Activated gamma-delta T cell treated with anti-CD3 and anti-CD28 coated beads, Interleukin-2, amount 50 U/mL, for 16 hours (primary cell): ENCODE measurements at regions not wholly inside any gene's neighbourhood (a gene's known extent, or its start where the extent isn't known, plus 50 kb on each side); places are given as distances from the start of the nearest gene placed in this dataset.

Source experiments
- DNase-seq: peaks from one replicate; pipeline ENCODE4 v3.0.0-alpha.2; 2020; ENCODE audit warnings: low read depth

DNA sequence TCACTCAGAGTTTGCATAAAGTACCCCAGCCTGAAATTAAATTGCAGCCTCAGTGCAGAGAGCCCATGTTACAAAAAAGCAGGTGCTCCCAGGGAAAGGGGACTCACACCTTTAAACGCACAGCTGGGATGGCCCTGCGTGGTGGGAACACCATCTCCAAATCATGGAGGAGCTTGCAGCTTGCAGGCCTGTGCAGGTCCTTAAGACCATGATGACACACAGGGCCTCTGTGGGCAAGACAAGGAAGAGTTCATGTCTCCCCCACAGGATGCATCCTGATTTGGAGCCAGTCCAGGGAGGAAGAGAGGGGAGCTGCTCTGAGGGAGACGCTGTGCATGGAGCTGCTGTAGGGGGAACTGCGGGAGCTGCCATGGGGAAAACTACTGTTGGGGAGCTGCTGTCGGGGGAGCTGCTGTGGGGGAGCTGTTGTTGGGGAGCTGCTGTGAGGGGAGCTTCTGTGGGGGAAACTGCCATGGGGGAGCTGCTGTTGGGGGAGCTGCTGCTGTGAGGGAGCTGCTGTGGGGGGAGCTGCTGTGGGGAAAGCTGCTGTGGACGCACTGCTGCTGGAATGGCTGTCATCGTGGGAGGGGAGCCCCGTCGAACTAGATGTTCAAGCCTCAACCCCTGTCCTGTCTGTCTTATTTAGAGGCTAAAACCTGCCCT lies 113.9 kb downstream of the MATN1 start:
- DNase-seq = no peak

DNA sequence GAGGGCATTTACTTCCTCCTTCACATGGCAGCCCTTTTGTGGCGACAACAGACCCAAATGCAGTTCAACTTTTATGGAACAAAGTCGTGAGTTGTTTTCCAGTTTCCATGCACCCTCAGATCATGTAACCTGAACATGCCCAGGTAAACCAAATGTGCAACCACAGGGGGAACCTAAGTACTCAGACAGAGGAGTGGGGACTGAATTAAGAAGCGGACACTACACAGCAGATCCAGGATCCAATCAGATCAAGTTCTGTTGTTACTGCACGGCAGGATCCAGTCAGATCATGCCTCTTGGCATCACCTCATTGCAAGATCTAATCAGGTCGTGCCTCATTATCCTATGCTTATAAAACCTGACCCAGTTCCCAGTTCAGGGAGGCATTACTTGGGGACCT lies 115.7 kb downstream of the MATN1 start:
- DNase-seq = no peak

DNA sequence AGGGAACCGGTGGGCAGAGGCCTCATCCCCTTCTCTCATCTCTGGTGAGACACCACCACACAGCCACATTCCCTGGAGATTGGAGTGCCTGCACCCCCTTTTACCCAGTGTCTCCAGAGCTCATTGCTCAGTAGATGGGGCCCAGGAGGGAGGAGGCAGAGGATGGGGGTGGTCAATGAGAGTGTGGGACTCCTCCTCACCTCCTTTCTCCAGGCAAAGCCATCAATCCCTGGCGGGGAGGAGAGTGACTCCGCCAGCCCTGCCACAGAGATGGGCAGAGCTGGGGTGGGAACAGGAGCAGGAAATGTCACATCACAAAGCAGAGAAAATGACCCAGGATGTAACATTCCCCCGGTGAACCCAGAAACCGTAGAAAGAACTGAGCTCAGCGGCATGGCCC lies 117.2 kb downstream of the MATN1 start:
- DNase-seq = no peak

DNA sequence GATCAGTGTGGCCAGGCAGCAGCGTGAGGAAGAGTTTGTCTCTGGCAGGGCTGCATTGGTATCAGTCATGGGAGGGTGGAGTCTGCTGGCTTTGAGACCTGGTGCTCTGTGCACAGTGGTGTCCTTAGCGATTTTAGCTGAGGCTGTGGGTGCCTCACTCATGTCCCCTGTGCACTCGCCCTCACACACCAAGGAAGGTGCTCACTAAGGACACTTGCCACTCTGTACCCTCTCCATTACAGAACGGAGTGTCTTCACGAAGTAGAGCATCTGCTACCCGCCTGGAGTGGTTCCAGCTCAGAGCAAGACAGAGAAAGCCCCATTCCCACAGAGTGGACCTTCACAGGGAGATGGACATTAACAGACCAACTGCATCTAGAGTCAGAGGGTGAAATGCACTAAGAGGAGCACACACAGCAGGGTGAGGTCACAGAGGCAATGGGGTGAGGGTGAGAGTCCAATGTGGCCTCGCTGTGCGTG lies 117.9 kb downstream of the MATN1 start:
- no peak for DNase-seq

DNA sequence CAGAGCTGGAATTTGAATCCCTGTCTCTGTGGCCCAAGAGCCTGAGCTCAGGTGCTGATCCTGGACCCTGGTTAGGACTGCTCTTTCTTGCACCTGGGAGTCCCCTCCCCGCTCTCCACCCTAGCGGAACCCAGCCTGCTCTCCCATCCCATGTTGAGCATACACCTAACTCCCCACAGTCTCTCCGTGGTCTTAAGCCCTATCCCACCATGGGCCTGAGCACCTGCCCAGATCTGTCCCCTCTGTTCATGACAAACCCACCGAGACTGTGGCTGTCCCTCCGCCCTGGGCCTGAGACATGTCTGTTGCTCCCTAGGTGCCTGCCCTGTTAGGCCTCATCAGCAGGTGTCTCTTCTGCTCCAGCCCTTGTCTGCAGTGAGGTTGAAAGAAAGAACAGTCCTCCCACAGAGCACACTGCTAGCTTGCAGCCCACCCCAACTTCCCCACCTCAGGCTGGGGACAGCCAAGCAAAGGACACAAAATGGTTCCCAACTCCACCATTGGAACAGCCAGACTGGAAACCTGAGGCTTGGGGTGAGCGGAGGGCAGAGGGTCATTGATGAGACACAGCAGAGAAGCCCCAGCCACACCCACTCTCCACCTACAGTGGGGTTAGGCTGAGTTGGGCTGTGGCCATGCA lies 118.5 kb downstream of the MATN1 start:
- DNase-seq = no peak

DNA sequence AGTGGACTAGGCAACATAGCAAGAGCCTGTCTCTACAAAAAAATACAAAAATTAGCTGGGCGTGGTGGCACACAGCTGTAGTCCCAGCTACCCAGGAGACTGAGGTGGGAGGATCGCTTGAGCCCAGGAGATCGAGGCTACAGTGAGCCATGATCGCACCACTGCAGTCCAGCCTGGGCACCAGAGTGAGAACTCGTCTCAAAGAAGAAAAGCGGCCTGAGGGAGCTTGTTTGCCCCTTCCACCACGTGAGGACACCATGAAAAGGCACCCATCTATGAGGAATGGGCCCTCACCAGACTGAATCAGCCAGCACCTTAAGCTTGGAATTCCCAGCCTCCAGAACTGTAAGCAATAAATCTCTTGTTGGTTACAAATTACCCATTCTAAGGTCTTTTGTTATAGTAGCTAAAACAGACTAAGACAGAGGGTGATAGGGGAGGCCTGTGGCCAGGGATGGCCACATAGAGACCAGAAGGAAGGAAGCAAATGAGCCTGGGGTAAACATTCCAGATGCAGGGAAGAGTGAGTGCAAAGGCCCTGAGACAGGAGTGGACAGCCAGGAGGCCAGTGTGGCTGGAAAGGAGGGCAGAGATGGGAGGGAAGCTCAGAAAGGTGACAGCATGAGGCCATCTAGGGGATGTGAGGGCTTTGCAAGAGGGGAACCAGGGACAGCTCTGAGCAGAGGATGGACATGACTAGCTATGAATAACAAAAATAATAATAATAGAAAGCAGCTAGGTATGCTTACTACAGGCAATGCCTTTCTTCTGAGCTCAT lies 120.1 kb downstream of the MATN1 start:
- no peak for DNase-seq

DNA sequence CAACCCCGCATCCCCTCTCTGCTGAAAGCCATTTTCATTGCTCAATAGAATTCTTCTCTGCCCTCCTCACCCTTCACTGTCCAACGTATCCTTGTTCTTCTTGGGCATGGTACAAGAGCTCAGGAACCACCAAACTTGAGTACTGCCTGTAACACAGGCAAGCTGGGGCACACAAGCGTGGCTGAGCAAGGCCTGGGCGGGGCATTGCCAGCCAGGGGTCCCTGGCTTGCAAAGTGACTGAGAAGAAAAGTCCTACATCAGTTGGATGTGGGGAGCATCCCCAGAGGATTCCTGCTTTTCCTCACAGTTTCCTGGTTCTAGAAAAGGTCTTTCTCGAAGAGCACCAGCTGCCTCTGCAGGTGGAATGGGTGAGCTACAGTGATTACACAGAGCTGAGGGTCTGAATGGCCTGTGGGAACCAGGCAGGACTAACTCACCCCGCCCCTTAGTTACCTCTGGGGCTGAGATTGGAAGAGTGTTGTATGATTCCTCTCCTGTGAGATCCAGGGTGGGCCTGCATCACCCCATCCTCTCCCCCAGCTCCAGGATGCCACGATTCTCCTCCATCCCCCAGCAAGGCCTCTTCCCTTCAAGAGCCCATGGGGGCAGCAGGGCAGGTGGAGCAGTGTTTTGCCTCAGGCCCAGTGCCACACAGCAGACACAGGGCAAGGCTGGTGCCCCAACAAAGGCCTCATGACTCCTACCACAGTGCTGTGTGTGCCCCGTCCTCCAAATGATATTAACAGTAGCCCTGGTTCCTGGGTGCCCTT lies 121.9 kb downstream of the MATN1 start:
- DNase-seq = no peak

DNA sequence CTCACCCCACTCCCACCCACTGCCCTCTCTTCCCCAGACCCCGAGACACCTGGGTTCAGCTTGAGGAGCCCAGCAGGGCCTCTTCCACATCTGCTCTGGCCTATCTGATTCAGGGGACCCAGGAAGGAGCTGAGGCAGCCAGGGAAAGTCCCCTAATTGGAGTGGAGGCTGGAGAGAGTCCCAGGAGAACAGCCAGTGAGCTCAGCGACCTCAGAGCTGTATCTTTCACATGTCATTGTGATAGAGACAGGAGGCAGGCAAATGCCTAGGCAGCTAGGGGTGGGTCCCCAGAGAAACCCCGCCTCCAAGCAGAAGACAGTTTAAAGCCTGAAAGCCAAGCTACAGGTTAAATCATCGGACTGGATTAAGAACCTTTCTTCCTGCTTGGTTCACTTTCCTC lies 122.7 kb downstream of the MATN1 start:
- DNase-seq = no peak

DNA sequence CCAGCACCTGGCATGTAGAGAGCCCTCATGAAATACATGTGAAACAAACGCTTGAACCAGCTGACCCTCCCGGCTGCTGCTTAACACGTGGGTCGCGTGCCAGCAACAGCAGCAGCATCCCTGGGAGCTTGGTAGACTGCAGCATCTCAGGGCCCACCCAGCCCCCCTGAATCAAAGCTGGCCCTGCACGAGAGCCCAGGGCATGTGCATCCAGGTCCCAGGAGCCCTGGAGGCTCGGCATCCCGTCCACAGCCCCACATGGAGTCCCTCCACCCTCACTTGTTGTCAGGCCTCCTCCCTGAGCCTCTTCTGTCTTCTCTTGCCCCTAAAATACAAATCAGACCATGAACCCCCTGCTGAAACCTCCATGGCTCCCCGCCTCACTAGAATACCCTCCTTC lies 123.1 kb downstream of the MATN1 start:
- DNase-seq = no peak

DNA sequence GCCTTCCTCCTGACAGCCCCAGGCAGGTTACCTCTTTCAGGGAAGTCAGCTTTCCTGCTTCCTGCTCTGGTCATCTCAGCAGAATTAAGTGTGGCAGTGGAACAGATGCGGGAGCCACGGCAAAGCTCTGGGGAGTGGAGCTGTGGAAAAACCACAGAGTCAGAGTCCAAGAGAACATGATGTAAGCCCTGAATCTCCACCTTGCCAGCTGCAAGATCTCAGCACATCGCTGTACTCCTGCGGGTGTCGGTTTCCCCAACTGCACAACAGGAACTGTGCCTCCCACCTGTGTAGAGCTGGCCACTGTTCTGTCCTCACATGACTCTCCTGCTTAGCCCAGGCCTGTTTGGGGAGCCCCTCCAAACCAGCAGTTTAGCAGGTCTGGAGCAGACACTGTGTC lies 123.7 kb downstream of the MATN1 start:
- DNase-seq = no peak

DNA sequence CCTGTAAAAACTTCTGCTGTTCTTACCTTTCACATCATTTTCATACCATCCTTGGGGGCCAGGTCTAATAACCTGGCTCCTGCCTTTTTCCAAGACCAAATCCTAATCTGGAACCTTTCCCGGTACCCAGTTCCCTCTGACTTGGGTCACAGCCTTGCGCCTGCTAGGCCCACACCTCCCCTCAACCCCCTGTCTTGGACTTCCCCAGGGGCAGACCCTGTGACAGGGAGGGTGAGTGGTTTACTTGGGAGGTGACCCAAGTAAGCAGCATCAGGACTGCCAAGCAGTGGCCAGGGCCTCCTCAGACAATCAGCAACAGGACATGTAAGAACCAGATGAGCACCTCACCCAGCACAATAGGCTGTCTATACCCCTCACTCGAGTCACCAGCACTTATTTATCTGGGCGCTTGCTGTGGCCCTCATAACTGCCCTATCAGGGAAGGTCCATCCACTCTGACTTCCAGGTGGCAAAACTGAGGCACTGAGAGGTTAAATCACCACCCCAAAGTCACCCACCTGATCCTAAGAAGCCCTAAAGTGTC lies 124.7 kb downstream of the MATN1 start:
- no peak for DNase-seq

DNA sequence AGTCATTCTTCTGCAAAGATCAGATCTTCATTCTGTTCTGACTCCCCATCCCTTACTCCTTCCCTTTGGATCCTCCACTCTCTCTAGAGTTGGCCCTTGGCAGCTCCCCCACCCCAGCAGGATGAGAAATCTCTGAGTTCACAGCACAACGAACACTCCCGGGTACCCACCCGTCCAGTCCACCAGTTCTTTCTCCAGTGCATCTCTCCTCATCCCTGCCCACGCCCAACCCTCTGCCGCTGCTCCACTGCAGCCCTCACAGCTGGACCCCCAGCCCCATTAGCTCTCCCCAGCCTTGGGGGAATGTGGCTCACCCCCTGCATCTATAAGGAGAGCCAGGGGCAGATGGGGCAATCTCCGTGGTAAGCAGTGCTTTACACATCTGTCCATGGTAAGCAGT lies 125.7 kb downstream of the MATN1 start:
- DNase-seq = no peak

DNA sequence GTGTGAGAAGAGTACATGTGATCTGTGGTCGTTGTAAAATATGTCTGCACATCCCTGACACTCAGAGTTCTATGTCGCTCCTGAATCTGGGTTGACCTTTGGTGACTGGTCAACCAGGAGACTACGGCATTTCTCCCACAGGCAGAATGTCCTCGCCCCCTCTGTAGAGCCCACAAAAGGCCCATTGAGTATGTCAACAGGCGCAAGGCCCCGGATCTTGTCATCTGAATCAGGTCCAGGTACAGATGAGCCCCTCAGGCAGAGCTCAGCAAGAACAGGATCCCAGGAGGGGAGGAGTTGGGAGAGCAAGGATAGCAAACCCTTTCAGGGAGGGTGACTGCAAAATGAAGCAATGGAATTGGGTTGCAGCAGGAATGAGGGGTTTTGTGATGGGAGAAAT lies 126.5 kb downstream of the MATN1 start:
- DNase-seq = no peak

DNA sequence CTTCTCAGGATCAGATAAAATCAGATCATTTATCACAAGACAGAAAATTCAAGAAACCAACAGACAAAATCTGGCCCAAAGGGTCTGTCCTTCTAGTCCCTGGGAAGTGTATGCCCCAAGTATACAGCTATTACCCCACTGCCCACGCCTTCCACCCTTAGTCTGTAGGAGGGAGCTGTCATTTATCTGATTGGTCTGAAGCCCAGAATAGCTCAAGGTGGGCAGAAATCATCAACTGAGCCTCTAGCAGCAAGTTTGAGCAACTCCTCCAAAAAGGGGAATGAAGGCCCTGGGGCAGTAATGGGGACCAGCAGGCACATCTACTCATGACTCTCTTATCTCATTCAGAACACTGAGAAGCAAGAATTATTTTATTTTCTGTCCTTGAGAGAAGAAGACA lies 126.9 kb downstream of the MATN1 start:
- no peak for DNase-seq

DNA sequence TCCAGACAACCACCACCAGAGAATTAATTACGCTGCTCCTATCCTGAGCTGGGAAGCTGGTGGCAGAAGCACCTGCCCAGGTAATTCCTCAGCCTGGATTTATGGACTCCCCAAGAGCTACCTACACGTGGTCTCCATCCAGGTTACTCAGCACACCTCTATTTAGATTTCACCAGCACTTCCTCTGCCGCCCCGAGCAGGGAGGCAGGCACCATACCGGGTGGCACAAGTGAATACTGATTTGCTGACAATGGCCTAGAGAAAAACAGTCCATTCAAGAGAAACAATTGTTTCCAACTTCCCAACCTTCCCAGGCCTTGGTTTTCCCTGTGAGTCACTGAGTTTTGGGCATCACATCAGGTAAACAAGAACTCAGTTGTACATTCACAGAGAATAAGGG lies 134.3 kb downstream of the MATN1 start:
- no peak for DNase-seq

DNA sequence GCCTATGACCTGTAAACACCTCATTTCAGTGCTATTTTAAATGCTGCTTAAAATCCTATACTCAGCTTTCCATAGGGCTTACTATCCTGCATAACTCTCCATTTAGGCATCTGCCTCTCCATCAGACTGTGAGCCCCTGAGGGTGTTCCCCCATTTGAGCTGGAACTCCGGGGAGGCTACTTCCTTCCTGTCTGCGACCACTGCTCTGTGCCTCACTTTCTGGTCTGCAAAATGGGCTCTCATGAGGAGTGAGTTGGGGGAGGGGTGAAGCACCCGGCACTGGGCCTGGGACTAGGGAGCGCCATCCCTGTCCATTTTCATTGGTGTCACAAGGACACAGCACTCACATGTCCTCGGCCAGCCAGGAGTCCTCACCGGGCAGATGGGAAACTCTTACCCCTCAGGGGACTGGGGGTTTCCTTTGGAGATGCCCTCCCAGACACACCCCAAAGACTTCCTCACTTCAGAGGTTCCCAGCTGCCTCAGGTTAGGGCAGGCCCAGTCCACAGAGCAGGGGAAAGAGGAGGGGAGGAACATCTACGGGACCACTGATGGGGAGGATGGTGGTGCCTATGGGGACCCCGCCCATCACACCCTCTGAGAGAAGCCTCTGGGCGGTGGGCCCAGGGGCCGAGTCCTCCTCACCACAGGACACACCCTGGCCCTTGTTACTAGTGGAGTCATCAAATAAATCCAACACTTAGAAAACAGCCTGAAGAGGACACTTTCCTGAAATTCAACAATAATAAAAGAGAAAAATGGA lies 134.9 kb downstream of the MATN1 start:
- DNase-seq = no peak

DNA sequence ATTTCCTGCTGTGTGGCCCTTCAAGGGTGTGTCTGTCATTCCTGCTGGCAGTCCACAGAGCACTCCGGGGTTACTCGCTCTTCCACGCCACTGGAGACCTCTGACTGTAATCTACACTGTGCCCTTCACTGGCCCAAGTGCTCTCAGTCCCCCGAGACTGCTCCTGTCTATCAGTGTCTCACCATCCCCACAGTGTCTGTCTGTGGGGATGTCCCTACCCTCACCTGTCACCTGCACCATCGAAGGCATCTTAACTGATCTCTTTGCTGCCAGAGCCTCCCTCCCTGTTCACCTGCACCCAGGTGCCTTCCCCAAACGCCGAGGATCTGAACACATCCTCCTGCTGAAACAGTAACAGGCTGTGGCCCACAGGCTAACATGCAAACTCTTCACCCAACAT lies 136.7 kb downstream of the MATN1 start:
- no peak for DNase-seq

DNA sequence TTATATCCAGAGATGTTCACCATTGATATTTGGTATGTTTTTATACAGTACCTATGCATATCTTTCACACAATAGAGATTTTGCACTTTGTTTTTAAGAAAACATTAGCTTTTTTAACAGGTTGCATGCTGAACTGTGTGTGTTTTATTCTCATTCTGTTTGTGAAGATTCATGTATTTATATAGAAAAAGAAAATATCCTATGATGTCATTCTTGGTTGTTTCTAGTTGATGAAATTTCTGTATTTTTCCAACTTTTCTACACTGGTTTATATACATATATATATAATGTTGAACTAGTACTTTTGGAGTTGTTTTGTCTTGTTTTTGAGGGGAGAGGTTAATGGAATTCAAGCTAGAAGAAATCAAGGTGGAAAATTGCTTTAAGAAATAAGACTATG lies 143.8 kb downstream of the MATN1 start:
- DNase-seq = no peak

DNA sequence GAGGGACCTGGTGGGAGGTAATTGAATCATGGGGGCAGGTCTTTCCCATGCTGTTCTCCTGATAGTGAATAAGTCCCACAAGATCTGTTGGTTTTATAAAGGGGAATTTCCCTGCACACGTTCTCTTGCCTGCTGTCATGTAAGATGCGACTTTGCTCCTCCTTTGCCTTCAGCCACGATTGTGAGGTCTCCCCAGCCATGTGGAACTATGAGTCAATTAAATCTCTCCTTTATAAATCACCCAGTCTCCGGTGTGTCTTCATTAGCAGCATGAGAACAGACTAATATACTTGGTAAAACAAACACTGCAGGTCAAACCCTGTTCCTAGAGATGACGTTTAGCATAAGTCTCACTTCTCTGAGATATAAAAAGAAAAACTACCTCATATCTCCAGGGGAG lies 148.3 kb downstream of the MATN1 start:
- DNase-seq = no peak

DNA sequence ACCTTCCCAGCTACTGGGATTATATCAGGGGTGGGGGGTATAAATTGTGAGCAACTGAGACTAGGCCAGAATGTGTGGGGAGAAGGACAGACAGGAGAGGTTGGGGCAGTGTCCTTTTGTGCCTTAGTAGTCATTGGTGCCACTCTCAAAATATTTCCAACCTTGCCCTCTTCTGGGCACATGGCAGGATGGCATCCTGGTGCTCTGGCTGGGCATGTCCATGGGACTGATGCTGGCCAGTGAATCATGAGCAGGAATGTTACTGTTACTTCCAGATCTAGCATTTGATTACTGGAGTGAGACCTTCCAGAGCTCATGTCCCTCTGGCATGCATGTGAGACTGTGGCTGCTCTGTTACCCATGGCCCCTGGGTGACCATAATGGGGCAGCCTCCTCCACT lies 151.2 kb downstream of the MATN1 start:
- DNase-seq = no peak

DNA sequence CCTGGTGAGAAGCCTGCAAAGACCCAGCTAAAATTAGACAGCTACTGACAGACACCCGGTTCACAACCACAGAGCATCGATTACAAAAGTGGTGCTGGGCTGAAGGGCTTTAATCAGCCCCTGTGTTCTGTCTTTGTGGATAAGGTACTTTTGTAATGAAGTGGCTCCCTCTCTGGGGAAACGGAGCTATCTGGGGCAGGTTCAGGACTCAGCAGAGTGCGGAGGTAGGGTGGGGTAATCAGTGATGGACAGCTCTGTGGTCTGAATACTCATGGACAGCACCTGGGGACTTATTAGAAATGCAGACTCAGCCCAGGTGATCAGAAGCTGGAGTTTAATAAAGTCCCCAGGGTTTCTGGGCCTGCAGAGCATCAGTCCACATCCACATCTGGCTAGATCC lies 152.0 kb downstream of the MATN1 start:
- DNase-seq = no peak

DNA sequence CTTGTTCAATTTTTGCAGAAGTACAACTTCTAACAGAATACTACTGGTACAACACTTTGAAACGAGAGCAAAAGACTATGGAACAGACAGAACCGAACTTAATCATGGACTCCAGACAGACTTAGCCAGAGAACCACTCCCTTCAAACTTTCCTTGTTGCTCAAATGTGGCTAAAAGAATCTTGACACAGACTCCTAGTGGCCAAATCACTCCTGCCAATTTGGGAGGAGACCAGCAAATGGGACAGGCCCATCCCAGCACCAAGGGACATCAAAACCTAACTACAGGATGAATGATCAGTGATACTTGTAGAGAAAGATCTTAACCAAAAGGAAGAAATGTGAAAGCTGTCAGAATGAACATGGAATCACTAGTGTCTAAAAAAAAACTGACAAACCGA lies 154.0 kb downstream of the MATN1 start:
- no peak for DNase-seq
